ENCODE measurements at regions not wholly inside any gene's neighbourhood (a gene's known extent, or its start where the extent isn't known, plus 50 kb on each side); places are given as distances from the start of the nearest gene placed in this dataset.
A peak's percentile ranks its signal among the peaks of the same experiment; 100 is the strongest.

GRCh38 chr3:181824961-181825360, 113.2 kb downstream of the SOX2 start:
- BruUV-seq (replicated peaks) = no TSS peak
- CTCF ChIA-PET (ENCODE audit: unreplicated experiment) = no interaction called here

GRCh38 chr3:181839039-181839915, 127.6 kb downstream of the SOX2 start:
- DNase-seq (ENCODE audit: low spot score) = peak; percentile 81
- peak overlapping the region; percentile 49 for H3K4me3 ChIP-seq (ENCODE audit: low read depth, low read length, poor library complexity, severe bottlenecking)
- peak overlapping the region; percentile 71 for H3K27ac ChIP-seq (ENCODE audit: low read depth, low read length, poor library complexity, severe bottlenecking)
- BruUV-seq (replicated peaks) = no TSS peak
- H4K20me1 ChIP-seq (ENCODE audit: insufficient read depth, low read length) = no peaks in the 10 kb centered on the region
- H3K9me2 ChIP-seq (ENCODE audit: insufficient read depth, low read length) = no peaks in the 10 kb centered on the region
- H2AFZ ChIP-seq (ENCODE audit: low read length) = peak overlapping the region; percentile 84
- no peaks in the 10 kb centered on the region for H3K9me3 ChIP-seq (ENCODE audit: low read length)
- peak overlapping the region; percentile 73 for H3K4me2 ChIP-seq (ENCODE audit: low read length)
- H3K36me3 ChIP-seq (ENCODE audit: insufficient read depth, low read length) = no peaks in the 10 kb centered on the region
- ChIA-PET CTCF (ENCODE audit: unreplicated experiment) (no interaction called here), POLR2A (interaction anchor here (0.7 kb wide), 1 partner anchor 220 kb away, joined by 3 read pairs; no protein-coding TSS in a partner anchor)
- peaks cover 30% of the 10 kb centered on the region for H3K4me1 ChIP-seq (ENCODE audit: insufficient read depth, low read length, poor library complexity, severe bottlenecking)
- no peaks in the 10 kb centered on the region for H3K79me2 ChIP-seq (ENCODE audit: insufficient read depth, low read depth, low read length)
- no peak for TF ChIP-seq EZH2phosphoT487 (IDR thresholded peaks at IDR 0.05; ENCODE audit: borderline replicate concordance, low read depth, low read length)
- TF ChIP-seq CTCF (conservative IDR thresholded peaks at IDR 0.05; ENCODE audit: low read length) = no peak
- intact Hi-C loops (cut with micrococcal nuclease; ENCODE audit: unreplicated experiment) = no loop called here

More at GRCh38 chr3:181824961-181825360, 113.2 kb downstream of the SOX2 start:
- no peaks in the 10 kb centered on the region for H3K36me3 ChIP-seq (ENCODE audit: insufficient read depth, low read length)
- intact Hi-C loops (cut with micrococcal nuclease; ENCODE audit: unreplicated experiment) = no loop called here
- no peaks in the 10 kb centered on the region for H3K79me2 ChIP-seq (ENCODE audit: insufficient read depth, low read depth, low read length)
- POLR2A ChIA-PET = interaction anchor here (0.6 kb wide), 2 partner anchors 328 to 1604 kb away, joined by 3 to 4 read pairs; no protein-coding TSS in a partner anchor
- H3K9me2 ChIP-seq (ENCODE audit: insufficient read depth, low read length) = no peaks in the 10 kb centered on the region
- TF ChIP-seq EZH2phosphoT487 (IDR thresholded peaks at IDR 0.05; ENCODE audit: borderline replicate concordance, low read depth, low read length) (no peak), CTCF (conservative IDR thresholded peaks at IDR 0.05; ENCODE audit: low read length) (no peak)
- no peak overlapping the region for H3K27ac ChIP-seq (ENCODE audit: low read depth, low read length, poor library complexity, severe bottlenecking)
- DNase-seq (ENCODE audit: low spot score) = no peak
- no peaks in the 10 kb centered on the region for H3K4me1 ChIP-seq (ENCODE audit: insufficient read depth, low read length, poor library complexity, severe bottlenecking)
- H2AFZ ChIP-seq (ENCODE audit: low read length) = no peak overlapping the region
- no peak overlapping the region for H3K4me2 ChIP-seq (ENCODE audit: low read length)
- H3K4me3 ChIP-seq (ENCODE audit: low read depth, low read length, poor library complexity, severe bottlenecking) = no peak overlapping the region
- no peaks in the 10 kb centered on the region for H3K9me3 ChIP-seq (ENCODE audit: low read length)
- no peaks in the 10 kb centered on the region for H4K20me1 ChIP-seq (ENCODE audit: insufficient read depth, low read length)

- ChIA-PET POLR2A (interaction anchor here (0.7 to 0.8 kb wide), 2 partner anchors 19 to 219 kb away, joined by 3 read pairs; no protein-coding TSS in a partner anchor), CTCF (ENCODE audit: unreplicated experiment) (no interaction called here)
- Histone ChIP-seq H3K79me2 (ENCODE audit: insufficient read depth, low read depth, low read length) (no peaks in the 10 kb centered on the region), H3K4me1 (ENCODE audit: insufficient read depth, low read length, poor library complexity, severe bottlenecking) (peaks cover 30% of the 10 kb centered on the region), H3K36me3 (ENCODE audit: insufficient read depth, low read length) (no peaks in the 10 kb centered on the region), H3K4me2 (ENCODE audit: low read length) (peak overlapping the region; percentile 73), H3K9me3 (ENCODE audit: low read length) (no peaks in the 10 kb centered on the region), H3K27ac (ENCODE audit: low read depth, low read length, poor library complexity, severe bottlenecking) (peak overlapping the region; percentile 71), H3K4me3 (ENCODE audit: low read depth, low read length, poor library complexity, severe bottlenecking) (peak overlapping the region; percentile 49), H3K9me2 (ENCODE audit: insufficient read depth, low read length) (no peaks in the 10 kb centered on the region), H4K20me1 (ENCODE audit: insufficient read depth, low read length) (no peaks in the 10 kb centered on the region), H2AFZ (ENCODE audit: low read length) (peak overlapping the region; percentile 84; the same call in 1 of the 2 replicates)
- intact Hi-C loops (cut with micrococcal nuclease; ENCODE audit: unreplicated experiment) = no loop called here
- no TSS peak for BruUV-seq (replicated peaks)
- no peak for DNase-seq (ENCODE audit: low spot score)
- TF ChIP-seq CTCF (conservative IDR thresholded peaks at IDR 0.05; ENCODE audit: low read length) (no peak), EZH2phosphoT487 (IDR thresholded peaks at IDR 0.05; ENCODE audit: borderline replicate concordance, low read depth, low read length) (no peak)
Observed at GRCh38 chr3:181839916-181840297, 128.2 kb downstream of the SOX2 start.
